ENCODE measurements at regions not wholly inside any gene's neighbourhood (a gene's known extent, or its start where the extent isn't known, plus 50 kb on each side); places are given as distances from the start of the nearest gene placed in this dataset.

- Histone ChIP-seq H3K4me3 (no peak overlapping the region), H3K9me3 (peaks cover 0 to 5% (median 0%) of the 10 kb centered on the region in 11 donors), H3K27ac (no peak overlapping the region), H3K27me3 (no peaks in the 10 kb centered on the region), H3K4me1 (no peaks in the 10 kb centered on the region), H3K36me3 (no peaks in the 10 kb centered on the region)
- intact Hi-C loops (cut with DNase I) = no loop called here
- no peak for DNase-seq
- no peak for ATAC-seq
- TF ChIP-seq, protein P1, sequence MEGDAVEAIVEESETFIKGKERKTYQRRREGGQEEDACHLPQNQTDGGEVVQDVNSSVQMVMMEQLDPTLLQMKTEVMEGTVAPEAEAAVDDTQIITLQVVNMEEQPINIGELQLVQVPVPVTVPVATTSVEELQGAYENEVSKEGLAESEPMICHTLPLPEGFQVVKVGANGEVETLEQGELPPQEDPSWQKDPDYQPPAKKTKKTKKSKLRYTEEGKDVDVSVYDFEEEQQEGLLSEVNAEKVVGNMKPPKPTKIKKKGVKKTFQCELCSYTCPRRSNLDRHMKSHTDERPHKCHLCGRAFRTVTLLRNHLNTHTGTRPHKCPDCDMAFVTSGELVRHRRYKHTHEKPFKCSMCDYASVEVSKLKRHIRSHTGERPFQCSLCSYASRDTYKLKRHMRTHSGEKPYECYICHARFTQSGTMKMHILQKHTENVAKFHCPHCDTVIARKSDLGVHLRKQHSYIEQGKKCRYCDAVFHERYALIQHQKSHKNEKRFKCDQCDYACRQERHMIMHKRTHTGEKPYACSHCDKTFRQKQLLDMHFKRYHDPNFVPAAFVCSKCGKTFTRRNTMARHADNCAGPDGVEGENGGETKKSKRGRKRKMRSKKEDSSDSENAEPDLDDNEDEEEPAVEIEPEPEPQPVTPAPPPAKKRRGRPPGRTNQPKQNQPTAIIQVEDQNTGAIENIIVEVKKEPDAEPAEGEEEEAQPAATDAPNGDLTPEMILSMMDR (IDR thresholded peaks at IDR 0.05) = no peak
- 93 to 97% methylated on average over 2 of the region's 2 CpGs for WGBS, 2 donors
Observed at GRCh38 chr13:69551193-69551592, 556.4 kb upstream of the ATXN8OS start.

DNA sequence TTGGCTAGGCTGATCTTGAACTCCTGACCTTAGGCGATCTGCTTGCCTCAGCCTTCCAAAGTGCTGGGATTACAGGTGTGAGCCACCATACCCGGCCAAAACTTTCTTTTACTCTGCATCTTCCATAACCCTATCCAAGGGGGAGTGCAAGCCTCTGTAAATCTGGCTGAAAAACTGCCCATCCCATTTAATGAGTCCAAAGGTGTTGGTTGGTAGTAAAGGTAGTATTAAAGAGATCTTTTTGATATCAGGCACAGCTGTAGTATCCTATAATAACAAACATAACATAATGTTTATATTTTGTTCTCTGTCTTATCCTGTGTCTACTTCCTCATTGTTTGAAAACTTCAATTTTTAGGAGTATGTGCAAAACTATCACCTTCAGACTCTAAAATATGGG is 559.8 kb upstream of the ATXN8OS start:
- H3K9me3 ChIP-seq = no peaks in the 10 kb centered on the region
- H3K27ac ChIP-seq = no peak overlapping the region
- no peak overlapping the region for H3K4me3 ChIP-seq
- DNase-seq = no peak
- 84 to 86% methylated on average over 2 of the region's 2 CpGs for WGBS, 2 donors
- H3K27me3 ChIP-seq = no peaks in the 10 kb centered on the region
- no peaks in the 10 kb centered on the region for H3K36me3 ChIP-seq
- TF ChIP-seq, protein P1 (IDR thresholded peaks at IDR 0.05) = no peak
- ATAC-seq = no peak
- intact Hi-C loops (cut with DNase I) = loop anchor here in 1 of 10 donors (10.0 kb wide), 1 partner anchor 1017 kb away; no protein-coding TSS in a partner anchor
- H3K4me1 ChIP-seq = no peaks in the 10 kb centered on the region

DNA sequence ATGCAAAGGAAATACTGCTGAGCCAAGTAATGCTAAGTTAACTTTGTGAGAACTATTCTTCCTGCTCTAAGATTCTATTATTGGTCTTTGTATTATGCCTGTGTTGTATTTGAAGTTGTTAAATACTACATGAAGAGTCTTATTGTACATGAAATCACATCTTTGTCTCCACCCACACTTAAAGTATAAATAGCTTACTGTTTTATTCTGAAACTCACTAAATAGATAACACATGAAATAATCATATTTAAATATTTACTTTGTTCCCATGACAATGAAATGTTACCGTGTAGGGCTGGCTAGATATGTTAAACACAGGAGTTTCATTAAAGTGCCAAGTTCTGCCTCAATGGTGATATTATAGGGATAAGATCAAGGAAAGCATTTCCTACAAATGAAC is 562.1 kb upstream of the ATXN8OS start:
- TF ChIP-seq, protein P1 (IDR thresholded peaks at IDR 0.05) = no peak
- no peaks in the 10 kb centered on the region for H3K36me3 ChIP-seq
- no peaks in the 10 kb centered on the region for H3K27me3 ChIP-seq
- DNase-seq (no peak), ATAC-seq (no peak)
- no peak overlapping the region for H3K27ac ChIP-seq
- intact Hi-C loops (cut with DNase I) = loop anchor here in 1 of 10 donors (10.0 kb wide), 1 partner anchor 1019 kb away; no protein-coding TSS in a partner anchor
- H3K4me3 ChIP-seq = no peak overlapping the region
- H3K9me3 ChIP-seq = no peaks in the 10 kb centered on the region
- no peaks in the 10 kb centered on the region for H3K4me1 ChIP-seq
- WGBS, 2 donors = 40 to 49% methylated on average over 1 of the region's 1 CpG

DNA sequence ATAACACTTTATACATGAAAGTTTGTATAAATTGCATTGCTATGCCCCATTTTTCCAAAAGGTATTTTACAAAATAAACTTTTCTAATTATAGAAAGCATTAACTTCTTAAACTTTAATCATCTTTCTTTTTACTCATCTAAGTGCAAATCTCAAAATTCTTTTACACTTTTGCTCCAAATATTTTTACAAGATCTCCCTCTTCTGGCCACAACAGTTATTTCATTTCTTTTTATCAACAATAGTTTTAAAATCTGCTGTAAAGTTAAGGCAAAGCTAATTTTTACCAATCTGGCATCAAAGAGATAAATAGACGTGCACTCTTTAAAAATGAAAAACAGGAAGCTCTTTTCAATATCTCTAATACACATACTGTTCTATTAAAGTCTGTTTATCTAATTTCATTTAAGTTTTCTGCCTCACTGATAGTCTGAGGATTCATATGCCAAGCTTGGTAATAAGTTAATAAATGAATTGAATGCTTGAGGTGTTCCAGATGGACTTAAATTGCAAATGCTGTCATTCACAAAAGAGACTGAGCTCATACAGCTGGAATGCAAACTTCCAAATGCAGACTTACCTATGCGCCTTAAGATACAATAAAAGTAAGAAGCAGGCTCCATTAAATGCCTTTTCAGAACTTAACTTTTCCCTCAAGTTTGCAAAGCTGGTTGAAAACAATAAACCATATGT is 583.0 kb upstream of the ATXN8OS start:
- Histone ChIP-seq H3K9me3 (no peaks in the 10 kb centered on the region), H3K27me3 (no peaks in the 10 kb centered on the region), H3K4me1 (no peaks in the 10 kb centered on the region), H3K36me3 (no peaks in the 10 kb centered on the region), H3K4me3 (no peak overlapping the region), H3K27ac (no peak overlapping the region)
- no peak for ATAC-seq
- TF ChIP-seq, protein P1 (IDR thresholded peaks at IDR 0.05) = no peak
- 40 to 46% methylated on average over 2 of the region's 2 CpGs for WGBS, 2 donors
- intact Hi-C loops (cut with DNase I) = no loop called here
- no peak for DNase-seq

All from heart right ventricle (tissue), 16 donors.